ENCODE measurements at regions not wholly inside any gene's neighbourhood (a gene's known extent, or its start where the extent isn't known, plus 50 kb on each side); places are given as distances from the start of the nearest gene placed in this dataset.

- TF ChIP-seq POLR2AphosphoS5 (IDR thresholded peaks at IDR 0.05; ENCODE audit: low read depth, low read length) (no peak), POU2F2 (IDR thresholded peaks at IDR 0.05; ENCODE audit: low read depth, low read length) (no peak), SPI1 (IDR thresholded peaks at IDR 0.05; ENCODE audit: low read depth, low read length) (no peak), PAX5 (IDR thresholded peaks at IDR 0.05; ENCODE audit: insufficient read depth, low read length, severe bottlenecking) (no peak), POLR2A (IDR thresholded peaks at IDR 0.05; ENCODE audit: low read depth, low read length) (no peak), TAF1 (IDR thresholded peaks at IDR 0.05; ENCODE audit: low read depth, low read length) (no peak)
- DNase-seq (ENCODE audit: insufficient read length, low spot score) (no peak), FAIRE-seq (no peak)
These were observed 413.0 kb upstream of the RBMS3 start for GRCh38 chr3:28867836-28868235.

DNA sequence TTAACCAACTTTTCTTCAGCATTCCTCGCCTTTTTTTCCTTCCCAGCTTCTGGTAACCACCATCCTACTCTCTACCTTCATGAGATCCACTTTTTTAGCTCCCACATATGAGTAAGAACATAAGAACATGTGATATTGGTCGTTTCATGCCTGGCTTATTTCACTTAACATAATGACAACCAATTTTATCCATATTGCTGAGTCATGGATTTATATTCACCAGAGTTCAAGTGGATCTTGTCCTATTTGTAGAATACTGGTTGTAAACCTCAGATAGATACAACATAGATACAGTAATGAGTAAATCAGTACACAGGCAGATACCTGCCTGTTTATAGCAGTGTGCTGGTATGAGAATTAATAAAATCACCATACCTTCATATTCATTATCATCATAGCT, 412.0 kb upstream of the RBMS3 start:
- no peak for DNase-seq (ENCODE audit: insufficient read length, low spot score)
- FAIRE-seq = no peak
- no peak for TF ChIP-seq TAF1 (IDR thresholded peaks at IDR 0.05; ENCODE audit: low read depth, low read length)
- TF ChIP-seq POLR2AphosphoS5 (IDR thresholded peaks at IDR 0.05; ENCODE audit: low read depth, low read length) = no peak
- TF ChIP-seq SPI1 (IDR thresholded peaks at IDR 0.05; ENCODE audit: low read depth, low read length) = no peak
- TF ChIP-seq PAX5 (IDR thresholded peaks at IDR 0.05; ENCODE audit: insufficient read depth, low read length, severe bottlenecking) = no peak

- no peak for DNase-seq (ENCODE audit: insufficient read length, low spot score)
- no peak for TF ChIP-seq POU2F2 (IDR thresholded peaks at IDR 0.05; ENCODE audit: low read depth, low read length)
- no peak for TF ChIP-seq PAX5 (IDR thresholded peaks at IDR 0.05; ENCODE audit: insufficient read depth, low read length, severe bottlenecking)
- TF ChIP-seq TAF1 (IDR thresholded peaks at IDR 0.05; ENCODE audit: low read depth, low read length) = no peak
- no peak for TF ChIP-seq POLR2AphosphoS5 (IDR thresholded peaks at IDR 0.05; ENCODE audit: low read depth, low read length)
- TF ChIP-seq SPI1 (IDR thresholded peaks at IDR 0.05; ENCODE audit: low read depth, low read length) = no peak
- no peak for TF ChIP-seq POLR2A (IDR thresholded peaks at IDR 0.05; ENCODE audit: low read depth, low read length)
- FAIRE-seq = no peak
These were observed 403.0 kb upstream of the RBMS3 start for GRCh38 chr3:28877912-28878311.

DNA sequence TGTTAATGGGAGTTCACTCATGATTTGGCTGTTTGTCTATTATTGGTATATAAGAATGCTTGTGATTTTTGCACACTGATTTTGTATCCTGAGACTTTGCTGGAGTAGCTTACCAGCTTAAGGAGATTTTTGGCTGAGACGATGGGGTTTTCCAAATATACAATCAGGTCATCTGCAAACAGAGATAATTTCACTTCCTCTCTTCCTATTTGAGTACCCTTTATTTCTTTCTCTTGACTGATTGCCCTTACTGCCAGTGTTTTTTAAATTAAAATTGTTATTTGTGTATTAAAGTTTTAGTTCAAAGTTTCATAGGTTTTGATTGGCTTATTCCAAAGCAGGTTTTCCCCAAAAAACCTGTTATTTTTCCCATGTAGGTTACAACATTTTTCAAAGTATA, 390.5 kb upstream of the RBMS3 start:
- no peak for TF ChIP-seq TAF1 (IDR thresholded peaks at IDR 0.05; ENCODE audit: low read depth, low read length)
- peak; percentile 79 for TF ChIP-seq SPI1 (IDR thresholded peaks at IDR 0.05; ENCODE audit: low read depth, low read length)
- DNase-seq (ENCODE audit: insufficient read length, low spot score) (no peak), FAIRE-seq (no peak)

DNA sequence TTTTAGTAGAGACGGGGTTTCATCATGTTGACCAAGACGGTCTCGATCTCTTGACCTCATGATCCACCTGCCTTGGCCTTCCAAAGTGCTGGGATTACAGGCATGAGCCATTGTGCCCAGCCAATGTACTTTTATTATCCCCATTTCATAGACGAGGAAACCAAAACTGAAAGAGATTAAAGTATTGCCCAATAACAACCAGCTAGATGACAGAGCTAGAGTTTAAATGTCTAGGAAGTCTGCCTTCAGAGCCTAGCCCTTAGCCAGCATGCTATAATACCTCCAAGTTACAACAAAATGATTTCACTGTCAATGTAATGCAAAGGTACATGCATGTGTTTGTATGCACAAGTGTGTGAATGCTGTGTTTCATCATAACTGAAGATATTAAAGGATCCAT, 389.4 kb upstream of the RBMS3 start:
- DNase-seq (ENCODE audit: insufficient read length, low spot score) (no peak), FAIRE-seq (no peak)
- TF ChIP-seq TAF1 (IDR thresholded peaks at IDR 0.05; ENCODE audit: low read depth, low read length) (no peak), POU2F2 (IDR thresholded peaks at IDR 0.05; ENCODE audit: low read depth, low read length) (no peak), POLR2A (IDR thresholded peaks at IDR 0.05; ENCODE audit: low read depth, low read length) (no peak), PAX5 (IDR thresholded peaks at IDR 0.05; ENCODE audit: insufficient read depth, low read length, severe bottlenecking) (no peak), POLR2AphosphoS5 (IDR thresholded peaks at IDR 0.05; ENCODE audit: low read depth, low read length) (no peak), SPI1 (IDR thresholded peaks at IDR 0.05; ENCODE audit: low read depth, low read length) (no peak)

DNA sequence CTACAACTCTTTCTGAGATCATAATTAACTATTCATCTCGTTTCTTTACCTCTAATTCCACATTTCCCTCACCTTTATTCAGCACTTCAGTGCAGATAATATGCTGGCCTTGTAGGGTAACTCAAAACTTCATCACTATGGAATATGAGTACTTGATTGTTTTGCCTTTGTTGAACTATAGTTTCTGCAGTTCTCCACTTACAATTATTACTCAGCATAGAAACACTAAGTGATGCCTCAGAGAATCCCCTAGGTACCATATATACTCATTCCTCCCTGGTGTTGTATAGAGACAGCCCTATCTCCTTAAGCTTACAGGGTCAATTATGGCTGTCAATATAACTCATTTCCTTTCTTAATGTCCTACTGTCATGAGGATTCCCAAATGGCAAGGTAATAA, 380.6 kb upstream of the RBMS3 start:
- FAIRE-seq (no peak), DNase-seq (ENCODE audit: insufficient read length, low spot score) (no peak)
- TF ChIP-seq POLR2A (IDR thresholded peaks at IDR 0.05; ENCODE audit: low read depth, low read length) (no peak), TAF1 (IDR thresholded peaks at IDR 0.05; ENCODE audit: low read depth, low read length) (no peak)

GRCh38 chr3:28901018-28901417, 379.9 kb upstream of the RBMS3 start:
- FAIRE-seq = no peak

GRCh38 chr3:28903171-28903601, 377.7 kb upstream of the RBMS3 start:
- DNase-seq (ENCODE audit: insufficient read length, low spot score) = no peak
- FAIRE-seq = no peak
- TF ChIP-seq PAX5 (IDR thresholded peaks at IDR 0.05; ENCODE audit: insufficient read depth, low read length, severe bottlenecking) (no peak), POLR2A (IDR thresholded peaks at IDR 0.05; ENCODE audit: low read depth, low read length) (no peak), POLR2AphosphoS5 (IDR thresholded peaks at IDR 0.05; ENCODE audit: low read depth, low read length) (no peak), SPI1 (IDR thresholded peaks at IDR 0.05; ENCODE audit: low read depth, low read length) (no peak), POU2F2 (IDR thresholded peaks at IDR 0.05; ENCODE audit: low read depth, low read length) (no peak), TAF1 (IDR thresholded peaks at IDR 0.05; ENCODE audit: low read depth, low read length) (no peak)

More at GRCh38 chr3:28901018-28901417, 379.9 kb upstream of the RBMS3 start:
- DNase-seq (ENCODE audit: insufficient read length, low spot score) = no peak
- no peak for TF ChIP-seq PAX5 (IDR thresholded peaks at IDR 0.05; ENCODE audit: insufficient read depth, low read length, severe bottlenecking)
- TF ChIP-seq POLR2AphosphoS5 (IDR thresholded peaks at IDR 0.05; ENCODE audit: low read depth, low read length) = no peak
- TF ChIP-seq POLR2A (IDR thresholded peaks at IDR 0.05; ENCODE audit: low read depth, low read length) = no peak
- TF ChIP-seq POU2F2 (IDR thresholded peaks at IDR 0.05; ENCODE audit: low read depth, low read length) = no peak
- TF ChIP-seq SPI1 (IDR thresholded peaks at IDR 0.05; ENCODE audit: low read depth, low read length) = no peak
- TF ChIP-seq TAF1 (IDR thresholded peaks at IDR 0.05; ENCODE audit: low read depth, low read length) = no peak

DNA sequence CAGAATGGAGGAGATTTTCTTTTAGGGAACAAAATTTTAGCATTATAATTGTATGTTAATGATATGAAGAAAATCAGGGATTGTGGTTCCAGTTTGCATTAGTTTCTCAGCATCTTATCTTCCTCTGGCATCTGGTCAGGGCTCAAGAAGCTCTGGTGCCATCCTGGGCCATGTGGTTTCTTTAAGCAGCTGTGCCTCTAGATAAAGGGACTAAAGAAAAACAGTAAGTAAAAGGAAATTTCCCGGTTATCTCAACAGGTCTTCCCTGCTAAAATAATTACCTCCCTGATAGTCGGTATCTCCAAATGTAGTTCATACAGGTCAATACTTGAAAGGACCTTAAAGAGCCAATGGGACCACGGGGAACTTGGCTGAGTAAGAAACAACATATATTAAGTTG, 375.1 kb upstream of the RBMS3 start:
- FAIRE-seq (no peak), DNase-seq (ENCODE audit: insufficient read length, low spot score) (no peak)
- TF ChIP-seq POLR2A (IDR thresholded peaks at IDR 0.05; ENCODE audit: low read depth, low read length) (no peak), POLR2AphosphoS5 (IDR thresholded peaks at IDR 0.05; ENCODE audit: low read depth, low read length) (no peak), SPI1 (IDR thresholded peaks at IDR 0.05; ENCODE audit: low read depth, low read length) (no peak), TAF1 (IDR thresholded peaks at IDR 0.05; ENCODE audit: low read depth, low read length) (no peak), PAX5 (IDR thresholded peaks at IDR 0.05; ENCODE audit: insufficient read depth, low read length, severe bottlenecking) (no peak), POU2F2 (IDR thresholded peaks at IDR 0.05; ENCODE audit: low read depth, low read length) (no peak)

DNA sequence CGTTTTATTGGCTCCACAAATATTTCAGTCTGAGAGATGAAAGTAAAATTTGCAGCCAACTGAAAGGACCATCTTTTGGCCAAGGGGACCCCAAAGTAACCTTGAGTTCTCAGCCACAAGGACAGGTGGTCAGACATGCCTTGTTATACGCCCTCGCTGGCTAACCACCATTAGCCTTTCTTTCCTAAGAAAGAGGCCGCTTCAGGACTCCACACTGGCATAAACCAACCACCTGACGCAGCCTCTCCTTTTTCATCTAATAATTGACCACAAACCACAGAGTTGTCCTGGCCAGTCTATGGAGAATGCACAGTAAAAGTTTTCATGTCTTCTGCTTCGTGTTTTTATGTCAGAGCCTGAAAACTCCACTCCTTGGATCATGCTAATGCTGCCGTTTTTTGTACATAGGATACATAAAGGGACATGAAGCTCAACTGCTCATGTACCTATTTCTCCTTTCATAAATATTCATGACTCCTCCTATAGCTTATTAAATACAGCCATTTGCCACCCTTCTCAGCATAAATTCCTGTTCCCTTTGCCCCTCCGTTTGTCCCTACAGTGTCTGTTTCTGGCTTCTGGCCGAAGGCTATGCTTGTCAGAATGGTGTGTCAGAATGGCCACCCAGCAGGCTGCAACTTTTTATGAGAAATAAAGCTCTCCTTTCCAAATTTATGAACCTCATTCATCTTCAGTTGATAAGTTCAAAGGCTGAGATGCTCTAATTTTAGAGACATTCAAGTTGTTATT, 374.1 kb upstream of the RBMS3 start:
- DNase-seq (ENCODE audit: insufficient read length, low spot score) = no peak
- TF ChIP-seq POLR2A (IDR thresholded peaks at IDR 0.05; ENCODE audit: low read depth, low read length) = no peak
- TF ChIP-seq TAF1 (IDR thresholded peaks at IDR 0.05; ENCODE audit: low read depth, low read length) = no peak
- TF ChIP-seq PAX5 (IDR thresholded peaks at IDR 0.05; ENCODE audit: insufficient read depth, low read length, severe bottlenecking) = no peak
- TF ChIP-seq POU2F2 (IDR thresholded peaks at IDR 0.05; ENCODE audit: low read depth, low read length) = no peak
- TF ChIP-seq POLR2AphosphoS5 (IDR thresholded peaks at IDR 0.05; ENCODE audit: low read depth, low read length) = no peak
- no peak for TF ChIP-seq SPI1 (IDR thresholded peaks at IDR 0.05; ENCODE audit: low read depth, low read length)
- no peak for FAIRE-seq

All from GM12891 (cell line).